GM13976 (cell line): ENCODE measurements at regions not wholly inside any gene's neighbourhood (a gene's known extent, or its start where the extent isn't known, plus 50 kb on each side); places are given as distances from the start of the nearest gene placed in this dataset.

Experiments
- DNase-seq: peaks from one replicate; pipeline ENCODE4 v3.0.0; 2012; ENCODE audit warnings: low spot score
- in situ Hi-C: fragments of 300-500 bp; cut with MboI; formaldehyde crosslinking; loops from one replicate; pipeline ENCODE4 v1.12.0; 2022; ENCODE audit warnings: low sequenced_read_pairs, mixed read lengths, inconsistent platforms; ENCODE audit not compliant: unreplicated experiment
- TF ChIP-seq, protein P1 (sequence below): IDR thresholded peaks from 2 replicates; pipeline ENCODE4 v1.5.1; 2012; ENCODE audit warnings: borderline replicate concordance, mild to moderate bottlenecking; ENCODE audit not compliant: insufficient read depth; ENCODE audit errors: extremely low read depth, missing control alignments, control extremely low read depth

DNA sequence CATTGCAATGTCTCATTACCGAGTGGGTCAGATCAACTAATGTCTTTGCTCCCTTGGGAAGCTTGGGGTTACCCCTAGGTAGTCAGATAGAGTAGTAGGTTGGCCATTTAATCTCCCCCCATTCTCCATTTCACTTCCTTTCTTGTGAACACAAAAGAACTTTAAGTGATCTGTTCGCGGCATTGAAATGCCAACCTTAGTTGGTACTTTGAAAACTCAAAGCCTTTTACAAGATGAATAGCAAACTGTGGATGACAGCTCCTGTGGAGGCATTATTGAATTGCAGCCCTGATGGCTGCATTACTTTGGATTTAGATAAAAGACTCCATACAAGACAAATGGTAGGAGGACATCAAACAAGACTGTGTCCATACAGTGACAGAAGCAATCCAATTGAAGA is 469.1 kb downstream of the GBA3 start:
- in situ Hi-C loops: no loop called here
- TF ChIP-seq, protein P1, sequence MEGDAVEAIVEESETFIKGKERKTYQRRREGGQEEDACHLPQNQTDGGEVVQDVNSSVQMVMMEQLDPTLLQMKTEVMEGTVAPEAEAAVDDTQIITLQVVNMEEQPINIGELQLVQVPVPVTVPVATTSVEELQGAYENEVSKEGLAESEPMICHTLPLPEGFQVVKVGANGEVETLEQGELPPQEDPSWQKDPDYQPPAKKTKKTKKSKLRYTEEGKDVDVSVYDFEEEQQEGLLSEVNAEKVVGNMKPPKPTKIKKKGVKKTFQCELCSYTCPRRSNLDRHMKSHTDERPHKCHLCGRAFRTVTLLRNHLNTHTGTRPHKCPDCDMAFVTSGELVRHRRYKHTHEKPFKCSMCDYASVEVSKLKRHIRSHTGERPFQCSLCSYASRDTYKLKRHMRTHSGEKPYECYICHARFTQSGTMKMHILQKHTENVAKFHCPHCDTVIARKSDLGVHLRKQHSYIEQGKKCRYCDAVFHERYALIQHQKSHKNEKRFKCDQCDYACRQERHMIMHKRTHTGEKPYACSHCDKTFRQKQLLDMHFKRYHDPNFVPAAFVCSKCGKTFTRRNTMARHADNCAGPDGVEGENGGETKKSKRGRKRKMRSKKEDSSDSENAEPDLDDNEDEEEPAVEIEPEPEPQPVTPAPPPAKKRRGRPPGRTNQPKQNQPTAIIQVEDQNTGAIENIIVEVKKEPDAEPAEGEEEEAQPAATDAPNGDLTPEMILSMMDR: no peak
- no peak for DNase-seq

DNA sequence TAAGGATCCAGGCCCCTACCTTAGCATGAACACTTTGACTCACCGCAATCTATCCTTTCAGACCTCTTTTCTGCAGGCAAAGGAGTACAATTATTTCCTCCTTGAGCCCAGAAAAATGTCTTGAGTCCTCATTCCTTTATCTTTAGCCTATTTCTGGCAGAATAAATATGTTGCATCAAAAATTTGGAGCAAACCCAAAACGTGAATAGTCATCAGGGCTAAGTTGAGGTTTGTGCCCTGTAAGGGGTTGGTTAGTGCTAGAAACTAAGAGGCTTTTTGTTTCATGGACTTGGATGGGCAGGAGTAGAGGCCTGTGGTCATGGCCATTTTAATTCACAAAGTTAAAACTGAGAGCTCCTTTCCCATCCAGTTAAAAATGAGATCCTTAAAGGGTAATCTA is 460.3 kb downstream of the GBA3 start:
- DNase-seq: no peak
- TF ChIP-seq, protein P1: no peak
- in situ Hi-C loops: no loop called here

DNA sequence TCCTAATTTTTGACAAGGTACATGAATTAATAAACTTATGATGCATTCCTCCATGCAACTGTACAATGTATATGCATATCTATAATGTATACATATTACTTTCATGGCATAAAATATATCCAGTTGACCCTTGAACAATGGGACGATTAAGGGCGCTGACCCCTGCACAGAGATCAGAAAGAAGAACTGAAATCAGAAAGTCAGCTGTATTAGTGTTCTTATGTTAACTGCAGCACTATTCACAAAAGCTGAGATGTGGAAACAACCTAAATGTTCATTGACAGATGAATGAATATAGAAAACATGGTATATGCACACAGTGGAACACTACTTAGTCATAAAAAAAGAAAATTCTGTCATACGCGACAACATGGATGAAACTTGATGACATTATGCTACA is 457.1 kb downstream of the GBA3 start:
- no peak for DNase-seq
- TF ChIP-seq, protein P1: no peak
- in situ Hi-C loops: loop anchor here (25.0 kb wide), 1 partner anchor 1262 kb away; no protein-coding TSS in a partner anchor

DNA sequence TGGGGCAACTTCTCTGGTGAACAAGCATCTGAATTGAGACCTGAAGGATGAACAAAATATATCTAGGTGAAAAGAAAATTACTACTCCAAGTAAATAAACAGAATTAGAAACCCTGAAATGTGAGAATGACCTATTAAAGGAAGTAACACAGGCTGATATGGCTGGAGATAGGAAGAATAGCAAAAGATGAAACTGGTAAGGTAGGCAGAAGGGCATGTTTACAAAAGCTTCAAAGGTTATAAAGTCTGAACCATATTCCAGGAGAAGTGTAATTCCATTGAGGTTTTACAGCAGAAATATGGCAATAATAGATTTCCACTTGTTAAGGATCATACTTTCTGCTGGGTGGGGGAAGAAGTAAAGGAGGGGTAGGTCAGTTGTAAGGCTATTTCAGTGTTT is 452.0 kb downstream of the GBA3 start:
- no peak for DNase-seq
- in situ Hi-C loops: loop anchor here (25.0 kb wide), 1 partner anchor 1268 kb away; no protein-coding TSS in a partner anchor
- TF ChIP-seq, protein P1: no peak

DNA sequence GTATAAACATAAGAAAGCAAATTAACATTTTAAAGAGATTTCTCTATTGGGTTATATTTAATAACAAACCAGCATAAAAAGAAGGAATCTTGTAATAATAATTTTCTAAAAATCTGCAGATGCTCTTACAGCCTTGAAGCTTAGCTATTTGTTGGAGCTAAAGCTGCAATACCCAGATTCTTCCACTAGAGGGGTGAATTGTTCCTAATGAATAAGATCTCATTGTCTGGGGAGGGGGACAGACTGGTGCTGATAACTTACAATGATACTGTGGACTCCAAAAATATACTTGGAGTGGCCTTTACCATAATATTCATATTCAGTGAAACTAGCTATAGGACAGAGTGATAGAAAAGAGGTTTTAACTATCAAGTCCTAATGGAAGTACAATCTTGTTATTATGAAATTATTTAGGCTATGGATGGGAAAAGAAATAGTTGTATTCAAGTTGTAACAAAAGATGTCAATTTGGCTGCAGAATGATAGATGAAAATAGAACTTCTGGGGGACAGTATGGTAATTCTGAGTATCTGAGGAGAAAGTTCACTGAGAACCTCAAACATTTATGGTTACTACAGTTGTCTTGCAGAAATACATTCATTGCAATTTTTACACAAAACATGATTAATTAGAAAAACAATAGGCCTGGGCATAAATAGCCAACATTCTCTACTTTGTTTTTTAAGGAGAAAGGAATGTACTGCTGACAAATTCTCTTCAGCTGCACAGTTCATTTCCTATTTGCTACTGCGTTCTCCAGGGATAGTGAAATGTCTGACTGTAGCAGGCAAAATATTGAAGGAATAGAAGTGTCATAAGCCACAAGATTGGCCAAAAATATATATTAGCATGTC is 443.3 kb downstream of the GBA3 start:
- in situ Hi-C loops: loop anchor here (25.0 kb wide), 1 partner anchor 1276 kb away; no protein-coding TSS in a partner anchor
- TF ChIP-seq, protein P1: peak; percentile 59
- peak; percentile 22 for DNase-seq

DNA sequence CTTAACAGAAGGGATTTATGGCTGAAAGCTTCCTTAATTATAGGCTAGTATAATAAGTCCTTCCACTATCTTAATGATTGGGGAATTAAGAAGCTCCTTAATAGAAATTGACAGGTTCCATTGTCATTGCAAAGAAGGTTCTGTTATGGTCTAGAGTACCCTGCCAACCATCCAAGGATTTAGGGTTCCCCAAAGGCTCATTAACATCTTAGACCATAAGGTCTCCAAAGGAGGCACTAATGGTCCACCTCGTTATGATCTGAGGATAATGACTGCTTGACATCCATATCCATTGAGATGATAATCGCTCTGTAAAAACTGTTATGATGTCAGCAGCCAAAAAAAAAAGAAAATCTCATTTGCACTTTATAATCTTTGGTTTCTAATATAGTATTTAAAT is 441.6 kb downstream of the GBA3 start:
- in situ Hi-C loops: loop anchor here (25.0 kb wide), 1 partner anchor 1278 kb away; no protein-coding TSS in a partner anchor
- TF ChIP-seq, protein P1: no peak
- DNase-seq: no peak
